NCI-H345 treated with DMSO at 0.1 percent for 48 hours (cell line): ENCODE measurements at regions not wholly inside any gene's neighbourhood (a gene's known extent, or its start where the extent isn't known, plus 50 kb on each side); places are given as distances from the start of the nearest gene placed in this dataset.

ENCODE experiments used
- DNase-seq: peaks from one replicate; lab custom pipeline; 2025; ENCODE audit not compliant: unreplicated experiment; lab: John Stamatoyannopoulos, UW

GRCh38 chr6:145497006-145497405, 238.3 kb downstream of the EPM2A start:
- DNase-seq: no peak

- no peak for DNase-seq
Observed at GRCh38 chr6:145498425-145498824, 236.9 kb downstream of the EPM2A start.

DNA sequence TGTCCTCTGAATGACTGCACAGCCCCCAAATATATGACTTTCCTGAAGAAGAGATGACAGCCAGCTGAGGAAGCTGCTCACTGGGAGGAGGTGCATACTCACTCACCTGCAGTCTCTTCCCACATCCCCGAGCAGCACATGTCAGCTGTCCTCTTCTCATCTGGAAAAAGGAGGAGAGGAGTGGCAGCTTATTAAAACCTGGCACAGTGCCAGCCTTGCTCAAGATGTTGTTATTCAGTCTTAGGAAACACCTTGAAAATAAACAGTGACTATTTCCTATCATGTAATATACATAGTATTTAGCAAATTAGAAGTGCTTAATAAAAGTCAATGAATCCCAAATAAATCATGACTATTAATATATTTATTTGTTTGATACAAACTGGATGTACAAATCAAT, 232.9 kb downstream of the EPM2A start:
- no peak for DNase-seq

DNA sequence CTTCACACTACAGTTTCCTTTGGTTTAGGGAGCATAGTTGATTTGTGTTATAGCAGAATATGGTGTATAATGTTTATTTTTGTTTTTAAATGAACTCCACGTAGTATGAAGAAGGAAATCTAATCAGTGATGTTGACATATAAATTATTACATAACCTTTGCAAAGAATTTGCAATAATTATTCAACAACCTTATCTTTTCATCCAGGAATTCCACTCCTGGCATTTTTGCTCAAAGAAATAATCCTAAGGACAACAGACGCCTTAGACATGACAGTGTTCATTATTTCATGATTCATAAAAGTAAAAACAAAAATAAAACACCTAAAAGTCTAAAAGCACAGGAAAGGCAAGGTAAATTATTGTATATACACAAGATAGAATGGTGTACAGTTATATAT, 229.2 kb downstream of the EPM2A start:
- DNase-seq: no peak

GRCh38 chr6:145506565-145506964, 228.8 kb downstream of the EPM2A start:
- DNase-seq: no peak

GRCh38 chr6:145507239-145507638, 228.1 kb downstream of the EPM2A start:
- no peak for DNase-seq

- DNase-seq: no peak
Observed at GRCh38 chr6:145508107-145508506, 227.2 kb downstream of the EPM2A start.

DNA sequence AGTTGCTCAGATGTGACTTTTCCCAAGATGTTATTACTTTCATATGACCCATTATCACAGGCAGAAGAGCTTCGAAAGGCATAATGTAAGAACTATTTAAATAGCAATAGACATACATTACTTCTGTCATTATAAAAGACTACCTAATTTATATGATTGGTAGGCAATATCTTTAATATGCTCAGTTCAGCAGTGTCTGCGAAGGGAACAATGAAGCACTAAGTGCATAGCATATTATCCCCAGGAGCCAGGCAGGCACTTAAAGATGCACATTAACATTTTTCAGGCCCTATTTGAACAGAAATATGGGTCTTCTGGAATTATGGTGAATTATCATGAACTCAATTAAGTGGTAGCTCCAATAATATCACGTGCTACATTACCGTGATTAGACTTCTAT, 217.8 kb downstream of the EPM2A start:
- no peak for DNase-seq

DNA sequence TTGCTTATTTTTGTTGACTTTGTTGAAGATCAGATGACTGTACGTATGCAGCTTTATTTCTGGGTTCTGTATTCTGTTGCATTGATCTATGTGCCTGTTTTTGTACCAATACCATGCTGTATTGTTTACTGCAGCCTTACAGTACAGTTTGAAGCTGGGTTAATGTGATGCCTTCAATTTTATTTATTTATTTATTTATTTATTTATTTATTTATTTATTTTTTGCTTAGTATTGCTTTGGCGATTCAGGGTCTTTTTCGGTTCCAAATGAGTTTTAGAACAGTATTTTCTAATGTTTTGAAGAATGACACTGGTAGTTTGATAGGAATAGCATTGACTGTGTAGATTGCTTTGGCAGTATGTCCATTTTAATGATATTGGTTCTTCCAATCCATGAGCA, 210.3 kb downstream of the EPM2A start:
- DNase-seq: no peak

- no peak for DNase-seq
Observed at GRCh38 chr6:145529582-145529981, 205.7 kb downstream of the EPM2A start.

DNA sequence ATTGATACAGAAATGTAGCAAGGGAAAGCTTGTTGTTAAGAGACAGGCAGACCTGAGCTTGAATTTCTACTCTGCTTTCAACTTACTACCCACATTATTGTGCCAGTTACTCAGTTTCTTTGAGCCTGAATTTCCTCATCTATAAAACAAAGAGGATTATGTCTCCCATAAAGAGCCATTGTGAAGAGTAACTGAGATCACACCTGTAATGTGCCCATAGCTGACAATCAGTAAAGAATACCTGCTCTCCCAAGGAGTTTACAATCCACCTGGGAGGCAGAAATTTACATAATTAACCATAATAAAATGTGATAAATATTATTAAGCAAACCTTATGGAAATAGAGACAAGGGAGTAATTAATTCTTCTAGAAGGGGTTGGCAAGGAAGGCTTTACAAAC, 204.9 kb downstream of the EPM2A start:
- DNase-seq: no peak

DNA sequence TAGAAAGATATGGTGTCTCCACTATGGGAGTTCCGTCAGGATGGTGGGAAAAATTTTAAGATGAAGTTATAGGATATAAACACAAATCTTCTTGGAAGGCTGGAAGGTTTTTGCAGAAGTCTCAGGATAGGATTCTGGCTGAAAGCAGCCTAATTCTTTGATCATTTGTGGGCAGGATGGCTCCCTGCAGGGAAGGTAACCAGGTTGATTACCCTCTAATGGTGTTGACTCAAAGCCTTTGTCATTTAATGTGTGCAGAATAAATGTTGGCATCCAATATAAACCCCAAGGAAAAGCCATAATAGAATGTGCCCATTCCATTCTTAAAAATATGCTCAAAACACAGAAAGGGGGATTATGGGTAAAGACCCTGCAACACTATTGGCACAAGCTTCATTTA, 204.3 kb downstream of the EPM2A start:
- no peak for DNase-seq

DNA sequence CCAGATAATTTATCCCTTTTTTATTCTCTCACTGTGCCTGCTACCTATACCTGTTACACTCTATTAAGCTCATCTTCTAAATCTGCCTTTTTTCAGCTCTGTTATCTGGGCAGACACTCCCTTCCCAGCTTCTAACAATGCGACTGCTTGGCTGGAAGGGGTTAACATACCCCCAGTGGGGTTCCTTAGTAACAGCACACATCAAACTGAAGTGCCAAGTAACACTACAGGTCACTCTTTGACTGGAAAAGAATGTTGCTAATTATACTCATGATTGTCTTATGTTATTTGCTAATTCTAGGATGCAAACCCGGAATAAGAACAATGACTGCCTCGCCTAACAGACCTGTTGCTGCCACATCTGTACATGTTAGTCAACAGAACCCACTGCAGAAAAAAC, 203.5 kb downstream of the EPM2A start:
- DNase-seq: no peak

DNA sequence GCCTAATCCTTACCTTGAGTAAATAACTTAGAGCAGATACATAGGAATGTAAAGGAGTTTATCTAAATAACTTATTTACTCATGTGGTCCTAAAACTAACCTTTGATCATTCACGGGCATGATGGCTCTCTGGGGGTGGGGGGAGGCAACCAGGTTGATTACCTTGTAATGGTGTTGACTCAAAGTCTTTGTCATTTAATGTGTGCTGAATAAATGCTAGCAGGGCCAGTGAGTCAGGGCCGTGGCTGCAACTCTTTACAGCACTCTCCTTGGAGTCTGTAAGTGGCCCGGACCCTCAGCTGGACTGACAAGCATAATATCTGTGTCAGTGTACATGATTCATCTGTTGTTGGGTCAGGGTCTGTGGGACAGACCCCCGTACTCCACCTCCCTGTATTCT, 203.0 kb downstream of the EPM2A start:
- DNase-seq: no peak

- no peak for DNase-seq
Observed at GRCh38 chr6:145534989-145535388, 200.3 kb downstream of the EPM2A start.

GRCh38 chr6:145538989-145539388, 196.3 kb downstream of the EPM2A start:
- DNase-seq: no peak

- no peak for DNase-seq
Observed at GRCh38 chr6:145539831-145540230, 195.5 kb downstream of the EPM2A start.

DNA sequence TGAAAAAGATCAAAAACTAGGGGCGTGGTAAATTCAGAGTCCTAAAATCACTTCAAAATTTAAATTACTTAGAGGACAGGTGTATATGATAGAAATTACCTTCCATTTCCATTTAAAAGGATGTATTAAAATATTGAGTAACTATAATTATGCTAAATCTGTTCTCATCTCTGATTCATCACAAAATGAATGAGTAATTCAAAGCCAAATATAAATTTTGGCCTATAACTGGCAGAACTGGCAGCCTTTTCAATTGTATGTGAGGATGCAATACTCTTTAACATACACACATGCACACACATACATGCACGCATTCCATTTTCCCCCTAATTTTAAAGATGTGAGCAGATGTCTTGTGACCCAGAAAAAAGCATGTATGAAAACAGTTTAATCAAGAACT, 194.6 kb downstream of the EPM2A start:
- no peak for DNase-seq

DNA sequence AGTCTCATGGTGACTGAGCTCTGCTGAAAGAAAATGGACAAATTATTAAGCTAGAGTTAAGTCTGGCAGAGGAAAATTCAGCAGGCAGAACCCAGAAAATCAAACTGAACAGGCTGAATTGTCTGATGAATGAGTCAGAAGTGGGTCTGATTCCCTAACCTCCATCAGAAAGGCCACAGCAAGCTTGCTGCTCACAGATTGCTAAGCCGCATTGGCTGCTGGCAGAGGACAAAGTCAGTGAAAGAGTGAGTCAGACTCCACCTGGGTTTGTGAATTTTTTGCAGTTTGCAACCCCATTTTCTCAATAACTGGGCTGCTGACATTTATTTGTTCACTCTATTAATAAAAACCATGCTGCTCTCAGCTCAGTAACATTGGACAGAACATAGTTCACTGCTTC, 191.3 kb downstream of the EPM2A start:
- no peak for DNase-seq

DNA sequence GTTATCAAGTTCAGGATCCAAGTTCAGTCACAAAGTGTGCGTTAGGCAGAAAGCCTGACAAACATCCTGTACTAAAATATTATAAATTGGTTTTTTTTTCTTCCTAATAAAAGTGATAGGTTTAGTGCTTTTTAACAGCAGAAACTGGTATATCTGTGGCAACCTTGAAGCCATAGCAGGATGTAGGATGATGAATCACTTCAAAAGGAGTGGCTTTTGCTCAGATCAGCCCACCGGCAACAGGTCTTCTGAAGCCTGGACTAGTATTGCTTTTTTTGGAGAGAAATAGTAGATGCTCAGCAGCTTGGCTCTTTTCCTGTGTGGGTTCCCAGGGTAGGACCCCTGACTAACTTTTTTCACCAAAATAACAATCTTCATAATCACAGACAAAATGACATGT, 190.8 kb downstream of the EPM2A start:
- DNase-seq: no peak

- no peak for DNase-seq
Observed at GRCh38 chr6:145546265-145546664, 189.1 kb downstream of the EPM2A start.

- DNase-seq: no peak
Observed at GRCh38 chr6:145547594-145548335, 187.6 kb downstream of the EPM2A start.

DNA sequence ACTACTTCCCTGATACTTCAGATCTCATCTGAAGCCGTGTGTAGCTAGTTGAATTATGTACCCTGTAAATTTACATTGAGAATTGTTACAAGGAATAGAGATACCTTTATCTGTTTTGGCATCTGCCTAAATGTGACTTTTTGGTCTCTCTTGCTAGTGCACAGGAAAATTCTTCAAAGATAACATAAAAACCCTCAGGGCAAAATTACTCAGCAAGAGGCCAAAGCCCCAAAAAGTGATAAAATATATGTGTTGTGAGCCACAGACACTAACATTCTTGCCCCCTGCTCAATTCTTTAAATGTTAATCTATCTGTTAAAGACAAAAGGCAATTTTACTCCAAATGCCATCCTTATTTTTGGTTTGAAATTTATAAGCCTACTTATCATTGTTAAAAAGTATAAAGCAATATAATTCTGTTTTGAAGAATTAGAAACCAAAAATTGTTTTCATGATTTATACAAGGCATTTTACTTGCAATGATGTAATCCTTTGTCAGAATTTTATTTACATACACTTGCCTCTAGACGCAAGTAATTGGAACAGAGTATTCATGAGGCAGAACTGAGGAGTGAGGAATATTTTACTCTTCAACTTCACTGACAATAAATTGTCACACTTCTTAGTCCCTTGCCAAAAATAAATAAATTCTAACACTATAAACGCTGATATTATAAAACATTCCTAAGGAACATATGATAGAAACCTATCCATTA, 186.2 kb downstream of the EPM2A start:
- DNase-seq: no peak
